HG03442 (cell line): ENCODE measurements at regions not wholly inside any gene's neighbourhood (a gene's known extent, or its start where the extent isn't known, plus 50 kb on each side); places are given as distances from the start of the nearest gene placed in this dataset.

ENCODE experiments used
- ATAC-seq: cut with Tn5 transposase; IDR thresholded peaks from one replicate; pipeline ENCODE4 v1.9.1; 2021; ENCODE audit warnings: mild to moderate bottlenecking, moderate library complexity; ENCODE audit not compliant: unreplicated experiment

DNA sequence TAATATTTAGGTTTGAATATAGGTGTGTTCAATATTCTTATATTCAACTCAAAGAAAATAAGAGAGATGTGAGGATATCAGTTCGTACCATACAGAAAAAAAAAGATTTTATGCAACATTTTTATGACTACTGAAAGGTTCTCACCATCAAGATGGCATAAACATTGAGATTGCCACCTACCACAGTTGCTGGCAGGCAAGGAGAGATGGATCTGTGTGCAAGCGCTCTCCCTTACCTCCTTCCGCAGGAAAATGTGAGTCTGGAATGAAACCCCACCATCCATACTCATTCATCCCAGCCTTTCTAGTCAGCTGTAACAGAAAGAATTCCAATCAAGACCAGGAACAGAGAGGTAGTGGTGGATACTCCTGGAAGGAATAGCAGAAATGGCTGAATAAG lies 376.9 kb downstream of the PPP3CA start:
- no peak for ATAC-seq

DNA sequence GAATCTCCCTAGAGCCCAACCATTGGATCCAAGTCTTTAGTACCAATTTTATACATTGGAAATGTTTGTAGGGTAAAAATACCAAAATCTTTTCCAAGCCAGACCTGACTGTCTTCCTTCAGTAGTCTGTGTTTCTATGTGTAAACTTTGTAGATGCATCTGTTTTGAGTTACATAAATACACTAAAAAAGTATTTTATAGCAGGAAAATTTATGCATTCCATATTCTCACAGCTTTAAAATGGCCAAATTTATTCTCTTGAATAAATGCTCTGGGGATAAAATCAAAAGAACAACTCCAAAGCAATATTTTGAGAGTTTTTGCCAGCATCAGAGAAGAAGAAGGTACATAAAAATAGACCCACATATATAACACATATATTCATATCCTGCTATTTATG lies 377.4 kb downstream of the PPP3CA start:
- no peak for ATAC-seq

DNA sequence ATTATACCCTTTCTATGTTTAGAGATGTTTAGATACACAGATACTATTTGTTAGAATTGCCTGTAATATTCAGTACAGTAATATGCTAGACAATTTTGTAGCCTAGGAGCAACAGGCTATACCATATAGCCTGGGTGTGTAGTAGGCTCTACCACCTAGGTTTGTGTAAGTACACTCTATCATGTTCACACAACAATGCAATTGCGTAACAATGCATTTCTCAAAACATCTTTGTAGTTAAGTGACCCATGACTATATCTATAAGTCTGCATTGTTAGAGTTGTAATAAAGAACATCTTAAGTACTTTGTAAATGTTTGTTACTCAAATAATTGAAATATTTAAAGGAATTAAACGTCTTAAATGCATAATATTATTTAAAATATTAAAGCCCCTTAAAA lies 379.3 kb downstream of the PPP3CA start:
- ATAC-seq = no peak

DNA sequence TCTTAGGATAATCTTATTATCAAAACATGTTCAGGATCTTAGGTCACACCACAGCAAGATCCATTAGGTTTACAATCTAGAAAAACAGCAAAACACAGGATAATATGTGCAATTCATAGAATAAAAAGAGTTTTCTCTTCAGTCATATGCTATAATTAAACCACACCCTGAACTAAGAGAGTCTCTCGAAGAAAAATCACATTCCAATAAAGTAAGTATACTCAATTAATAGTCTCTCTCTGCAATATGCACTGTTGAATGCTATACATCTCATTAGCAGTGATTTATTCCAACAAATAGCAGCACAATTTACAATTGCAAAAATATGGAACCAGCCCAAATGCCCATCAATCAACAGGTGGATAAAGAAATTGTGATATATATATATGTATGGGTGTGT lies 383.7 kb downstream of the PPP3CA start:
- ATAC-seq = no peak

DNA sequence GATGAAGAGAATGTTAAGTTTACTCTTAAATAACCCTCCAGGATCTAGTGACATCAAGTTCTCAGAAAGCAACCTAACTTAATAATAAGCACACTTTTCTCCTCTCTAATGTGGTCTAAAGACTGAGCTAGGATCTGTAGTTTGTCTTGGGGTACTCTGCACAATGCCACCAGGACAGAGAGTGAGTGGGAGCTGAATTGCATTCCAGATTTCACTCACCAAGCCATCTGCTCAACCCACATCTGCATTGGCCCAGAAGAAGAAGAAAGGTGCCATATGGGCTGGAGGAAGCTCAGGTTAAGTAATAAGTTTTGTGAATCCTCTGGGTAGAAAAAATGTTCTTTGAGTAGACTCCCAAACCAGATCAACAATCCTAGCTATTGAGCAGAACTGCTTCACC lies 384.6 kb downstream of the PPP3CA start:
- peak; percentile 86 for ATAC-seq

DNA sequence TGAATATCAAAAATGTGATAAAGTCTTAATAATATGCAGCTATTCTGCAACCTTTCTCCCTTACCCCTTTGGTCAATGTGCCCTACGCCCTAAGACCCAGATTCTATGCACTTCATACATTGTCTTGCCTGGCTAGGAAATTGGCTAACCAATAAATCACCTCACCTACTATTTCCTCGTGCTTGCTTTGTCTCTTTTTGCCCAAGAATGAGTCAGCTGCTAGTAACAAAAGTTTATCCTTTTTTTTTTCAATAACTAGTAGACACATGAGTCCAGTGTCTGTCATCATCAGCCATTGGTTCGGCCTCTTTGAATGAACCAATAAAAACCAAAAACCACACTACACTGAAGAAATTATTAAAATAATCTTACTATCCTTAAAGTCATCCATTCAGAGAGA lies 387.1 kb downstream of the PPP3CA start:
- no peak for ATAC-seq

DNA sequence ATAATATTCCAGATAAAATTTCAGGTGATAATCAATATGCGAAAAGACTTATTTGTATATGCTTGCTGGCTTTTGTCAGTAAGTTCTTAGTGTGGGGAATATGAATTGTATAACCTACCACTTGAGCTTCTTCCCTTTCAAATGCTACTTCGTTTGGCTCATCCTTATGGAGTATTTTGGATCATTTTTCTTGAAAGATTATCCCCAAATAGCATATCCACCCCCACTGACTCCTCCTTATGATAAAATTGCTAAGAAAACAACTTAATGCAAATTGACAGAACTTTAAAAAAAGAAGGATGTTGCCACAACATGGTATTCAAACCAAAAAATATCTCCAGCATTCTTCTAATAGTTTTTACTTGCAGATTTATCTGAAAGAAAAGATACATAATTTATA lies 393.3 kb downstream of the PPP3CA start:
- no peak for ATAC-seq

DNA sequence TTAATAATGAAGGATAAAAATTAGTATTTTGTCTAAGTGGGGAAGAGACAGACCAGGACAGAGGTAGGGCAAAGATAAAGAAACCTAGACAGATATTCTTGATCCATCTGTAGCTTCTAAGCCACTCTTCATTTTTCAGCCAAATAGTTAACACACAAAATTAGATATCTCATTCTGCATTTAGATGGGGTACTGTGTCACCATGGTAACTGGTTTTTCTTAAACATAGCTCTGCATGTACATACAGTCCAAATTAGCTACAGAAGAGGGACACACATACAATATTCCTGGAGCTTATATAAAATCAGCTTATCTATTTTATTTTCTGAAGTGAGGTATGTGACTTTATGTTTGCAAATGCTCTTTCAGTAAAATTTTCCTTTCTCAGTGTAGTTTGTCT lies 393.7 kb downstream of the PPP3CA start:
- ATAC-seq = no peak

DNA sequence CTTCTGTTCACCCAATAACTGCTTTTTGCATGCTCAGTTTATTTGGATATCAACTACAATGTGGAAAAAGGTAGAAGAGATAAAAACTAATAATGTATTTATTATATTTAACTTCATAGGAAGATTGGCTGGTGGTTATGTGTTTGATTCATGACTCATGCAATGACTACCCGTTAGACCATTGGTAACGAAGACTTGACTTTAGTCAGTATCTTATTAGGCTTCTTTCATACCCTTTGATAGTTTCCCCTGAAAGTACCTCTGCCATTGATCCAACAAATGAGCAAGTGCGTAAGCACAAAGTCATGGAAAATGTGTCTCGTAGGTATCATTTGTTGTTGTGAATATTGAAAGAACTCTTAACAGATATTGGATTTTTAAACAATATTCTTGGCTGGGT lies 394.7 kb downstream of the PPP3CA start:
- no peak for ATAC-seq

DNA sequence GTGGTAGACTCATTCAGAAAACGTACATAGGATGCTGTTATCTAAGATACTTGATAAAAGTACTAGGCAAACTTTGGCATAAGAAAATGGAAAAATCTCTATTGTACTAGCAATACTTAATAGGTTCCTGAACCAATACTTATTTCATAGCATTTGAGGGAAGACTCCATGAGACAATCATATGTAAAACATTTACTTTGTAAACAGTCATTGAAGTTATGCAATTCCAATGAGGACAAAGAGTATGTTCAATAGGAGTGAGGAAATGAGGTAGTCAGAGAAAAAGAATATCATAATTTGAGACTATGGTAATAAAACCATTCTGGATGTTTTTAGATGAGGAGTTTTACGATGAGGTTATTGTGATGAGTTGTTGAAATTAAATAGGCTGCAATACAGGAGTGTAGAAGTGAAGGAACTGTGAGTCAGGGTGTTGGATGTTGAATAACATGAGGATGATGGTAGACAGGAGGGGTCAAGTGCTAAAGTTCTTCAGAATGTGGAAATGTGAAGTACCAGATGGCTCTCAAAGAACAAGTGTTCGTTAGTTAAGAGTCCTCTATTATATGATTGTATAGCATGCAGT lies 397.9 kb downstream of the PPP3CA start:
- ATAC-seq = no peak

DNA sequence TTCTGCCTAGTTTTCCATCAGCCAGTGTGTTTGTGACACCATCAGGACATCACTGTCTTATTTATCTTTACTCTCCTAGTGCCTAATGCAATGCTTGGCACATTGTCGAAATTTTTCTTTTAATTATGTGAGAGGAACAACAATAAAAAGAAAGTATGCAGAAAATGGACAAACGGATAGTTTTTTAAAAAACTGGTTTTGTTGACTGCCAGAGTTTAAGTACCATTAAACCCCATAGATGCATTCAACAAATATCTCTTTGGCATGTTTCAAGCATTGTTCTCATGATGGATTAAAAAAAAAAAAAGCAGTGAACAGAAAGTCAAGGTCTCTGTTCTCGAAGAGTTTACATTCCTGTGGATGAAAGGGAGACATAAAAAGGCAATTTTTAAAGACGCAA lies 398.4 kb downstream of the PPP3CA start:
- no peak for ATAC-seq

DNA sequence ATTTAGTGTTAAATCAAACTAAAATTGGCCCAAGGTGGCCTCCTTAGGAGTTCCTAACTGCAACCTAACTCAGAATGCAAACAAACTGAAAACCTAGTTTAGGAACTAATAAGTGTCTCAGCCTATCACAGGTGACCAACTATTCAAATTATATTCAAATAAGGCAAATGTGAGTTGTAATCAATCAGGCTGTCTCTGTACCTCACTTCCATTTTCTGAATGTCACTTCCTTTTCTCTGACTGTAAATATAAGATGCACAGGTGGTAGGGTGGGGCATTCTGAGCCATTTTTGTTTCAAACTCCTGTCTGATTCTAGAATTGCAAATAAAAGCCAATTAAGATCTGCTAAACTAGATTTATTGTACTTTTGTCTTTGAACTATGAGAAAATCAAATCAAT lies 401.5 kb downstream of the PPP3CA start:
- no peak for ATAC-seq

DNA sequence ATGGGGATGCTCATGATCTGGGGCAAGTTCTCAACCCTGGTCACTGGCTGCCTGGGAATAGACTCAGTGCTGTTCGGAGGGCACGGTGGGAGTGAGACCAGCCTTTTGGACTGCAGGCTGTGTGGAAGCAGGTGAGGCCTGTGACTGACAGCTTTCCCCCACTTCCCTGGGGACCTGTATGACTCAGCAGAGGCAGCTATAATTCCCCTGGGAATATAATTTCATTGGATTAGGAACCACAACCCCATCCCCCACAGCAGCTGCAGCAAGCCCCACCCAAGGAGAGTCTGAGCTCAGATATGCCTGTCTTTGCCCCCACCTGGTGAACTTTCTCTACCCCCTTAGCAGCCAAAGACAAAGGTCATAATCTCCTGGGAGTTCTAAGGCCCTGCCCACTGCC lies 408.6 kb downstream of the PPP3CA start:
- no peak for ATAC-seq

DNA sequence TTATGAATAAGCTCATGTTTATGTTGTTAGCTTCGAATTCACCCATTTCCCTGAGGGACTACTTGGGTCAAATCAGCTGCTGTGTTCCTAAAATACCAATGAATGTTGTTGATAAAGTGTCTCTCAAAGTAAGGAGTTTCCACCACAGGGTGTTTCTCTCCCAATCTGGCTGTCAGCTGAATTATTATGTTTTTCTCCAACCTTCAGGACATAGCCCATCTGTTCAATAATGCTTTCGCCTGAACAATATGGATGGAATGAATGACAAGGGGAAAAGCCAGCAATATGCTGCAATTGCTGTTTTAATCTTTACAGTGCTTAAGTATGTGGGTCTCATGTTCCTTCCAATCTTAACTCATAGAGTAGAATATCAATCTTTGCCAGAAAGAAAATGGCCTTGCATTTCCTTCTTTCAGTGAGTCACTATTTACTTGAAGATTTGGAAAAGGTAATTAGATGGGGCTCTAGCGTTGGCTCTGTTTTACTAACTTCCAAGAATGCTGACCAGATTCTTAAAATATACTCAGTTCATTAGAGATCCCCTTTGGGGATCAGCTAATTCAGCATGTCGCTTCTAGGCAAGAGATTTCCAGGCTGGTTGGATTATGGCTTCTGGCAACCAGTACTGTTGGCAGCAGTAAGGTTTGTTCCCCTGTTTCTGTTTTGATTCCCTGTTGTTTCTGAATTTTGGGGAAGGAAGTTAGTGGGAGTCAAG lies 410.5 kb downstream of the PPP3CA start:
- no peak for ATAC-seq

DNA sequence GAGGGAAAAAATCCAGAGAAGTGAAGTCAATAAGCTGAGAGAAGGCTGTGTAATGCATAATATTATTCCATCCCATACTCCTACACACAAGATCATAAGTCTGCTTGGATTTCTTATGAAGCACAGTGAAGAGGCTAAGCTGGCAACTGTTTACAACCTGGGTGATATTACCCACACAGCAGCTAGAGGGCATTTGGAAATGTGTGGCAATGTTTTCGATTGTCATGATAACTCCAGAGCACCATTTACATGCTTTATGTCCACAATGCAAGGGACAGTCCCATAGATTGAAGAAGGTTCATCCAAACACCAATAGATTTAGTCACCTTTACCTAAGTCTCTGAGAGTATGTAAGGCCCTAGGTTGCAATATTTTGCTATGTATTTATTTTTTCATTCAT lies 412.2 kb downstream of the PPP3CA start:
- ATAC-seq = peak; percentile 61

DNA sequence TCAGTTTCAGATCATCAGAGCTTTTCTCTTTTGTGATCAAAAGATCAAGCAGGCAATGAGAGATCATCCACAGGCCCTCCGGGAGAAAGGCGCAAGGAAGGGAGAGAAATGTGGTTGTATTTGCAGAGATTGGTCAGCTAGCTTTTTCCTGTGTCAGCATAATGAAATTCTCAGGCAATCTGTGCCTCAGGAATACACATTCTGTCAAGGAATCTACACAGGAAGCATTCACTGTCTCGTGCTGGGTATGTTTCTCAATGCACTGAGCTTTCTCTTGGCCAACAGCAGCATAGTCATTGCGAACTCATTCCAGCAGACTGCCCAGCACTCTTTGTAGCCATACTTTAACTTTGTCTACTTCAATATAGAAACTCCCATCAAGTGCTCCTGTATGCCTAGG lies 413.7 kb downstream of the PPP3CA start:
- no peak for ATAC-seq

DNA sequence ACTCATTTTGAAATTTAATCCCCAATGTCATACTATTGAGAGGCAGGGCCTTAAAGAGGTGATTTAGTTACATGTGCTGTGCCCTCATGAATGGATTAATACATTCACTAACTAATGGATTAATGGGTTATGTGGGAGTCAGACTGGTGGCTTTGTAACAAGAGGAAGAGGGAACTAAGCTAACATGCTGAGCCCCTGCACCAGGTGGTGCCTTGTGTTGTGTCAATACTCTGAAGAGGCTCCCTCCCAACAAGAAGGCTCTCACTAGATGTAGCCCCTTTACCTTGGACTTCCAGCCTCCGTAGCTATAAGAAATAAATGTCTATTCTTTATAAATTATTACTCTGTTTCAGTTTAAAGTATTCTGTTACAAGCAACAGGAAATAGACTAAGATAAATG lies 411.9 kb upstream of the EMCN start:
- no peak for ATAC-seq

DNA sequence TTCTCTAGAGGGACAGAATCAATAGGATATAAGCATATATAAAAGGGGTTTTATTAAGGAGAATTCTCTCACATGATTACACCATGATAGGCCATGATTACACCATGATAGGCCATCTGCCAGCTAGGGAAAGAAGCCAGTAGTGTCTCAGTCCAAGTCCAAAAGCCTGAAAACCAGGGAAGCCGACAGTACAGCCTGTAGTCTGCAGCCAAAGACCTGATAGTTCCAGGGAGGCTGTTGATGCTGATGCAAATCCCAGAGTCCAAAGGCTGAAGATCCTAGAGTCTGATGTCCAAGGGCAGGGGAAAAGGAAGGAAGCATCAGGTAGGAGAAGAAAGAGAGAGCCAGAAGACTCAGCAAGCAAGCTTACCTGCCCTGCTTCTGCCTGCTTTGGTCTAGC lies 411.3 kb upstream of the EMCN start:
- no peak for ATAC-seq

DNA sequence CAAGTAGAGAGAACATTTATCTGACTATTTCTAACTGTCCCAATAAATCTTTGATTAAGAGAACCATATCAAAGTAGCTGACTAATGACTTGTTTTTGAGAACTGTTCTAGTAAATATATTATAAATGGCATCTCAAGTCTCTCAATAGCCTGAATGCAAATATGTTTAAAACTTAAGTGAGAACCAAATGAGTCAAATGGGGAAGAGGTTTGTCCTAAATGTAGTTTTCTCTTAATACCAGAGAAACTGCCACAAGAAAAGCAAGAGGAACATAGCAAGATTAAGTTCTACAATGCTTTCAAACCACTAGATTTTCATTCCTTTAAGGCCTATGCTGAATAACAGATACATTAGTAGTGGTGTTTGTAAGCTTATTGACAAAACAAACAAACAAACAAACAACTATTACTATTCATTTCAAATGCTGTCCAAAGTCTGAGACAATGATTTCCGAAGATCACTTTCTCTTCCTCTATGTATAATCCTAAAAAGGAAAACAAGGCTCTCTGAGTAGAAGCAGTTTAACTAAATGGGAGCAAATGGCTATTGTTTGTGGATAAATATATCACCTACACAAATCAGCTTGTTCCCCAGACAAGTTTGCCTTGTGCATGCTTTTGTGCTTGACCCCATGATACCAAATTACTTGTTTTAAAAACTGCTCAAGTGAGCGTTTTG lies 408.4 kb upstream of the EMCN start:
- ATAC-seq = no peak

DNA sequence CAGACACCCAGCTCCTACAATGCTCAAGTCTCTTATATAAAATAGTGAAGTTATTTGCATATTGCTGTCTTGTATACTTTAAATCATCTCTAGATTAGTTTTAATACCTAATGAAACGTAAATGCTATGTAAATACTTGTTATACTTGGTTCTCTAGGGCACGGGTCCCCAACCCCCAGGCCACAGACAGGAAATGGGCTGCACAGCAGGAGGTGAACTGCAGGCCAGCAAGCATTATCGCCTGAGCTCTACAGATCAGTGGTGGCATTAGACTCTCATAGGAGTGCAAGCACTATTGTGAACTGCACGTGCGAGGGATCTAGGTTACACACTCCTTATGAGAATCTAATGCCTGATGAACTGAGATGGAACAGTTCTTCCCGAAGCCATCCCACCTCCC lies 395.9 kb upstream of the EMCN start:
- ATAC-seq = no peak

DNA sequence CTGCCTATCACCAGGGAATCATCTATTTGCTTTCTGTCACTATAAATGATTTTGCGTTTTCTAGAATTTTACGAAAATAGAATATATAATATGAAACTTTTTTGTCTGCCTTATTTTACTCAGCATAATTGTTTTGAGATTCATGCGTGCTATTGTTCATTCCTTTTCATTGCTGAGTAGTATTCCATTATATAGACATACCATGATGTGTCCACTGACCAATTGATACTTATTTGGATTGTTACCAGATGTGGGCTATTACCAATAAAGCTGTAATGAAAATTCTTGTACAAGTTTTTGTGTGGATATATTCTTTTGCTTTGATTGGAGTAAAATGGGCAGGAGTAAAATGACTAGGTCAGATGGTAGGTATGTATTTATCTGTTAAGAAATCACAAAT lies 390.7 kb upstream of the EMCN start:
- no peak for ATAC-seq
